ES-I3 (cell line): ENCODE measurements at regions not wholly inside any gene's neighbourhood (a gene's known extent, or its start where the extent isn't known, plus 50 kb on each side); places are given as distances from the start of the nearest gene placed in this dataset.
"Not testable (repeated sequence)": the region's sequence is repeated elsewhere in the genome, so short reads cannot be mapped to it uniquely, and the experiment has no call there.

Experiments used
- H3K36me3 ChIP-seq: 2 replicates; pipeline ENCODE4 v1.6.1; 2013; ENCODE audit warnings: mild to moderate bottlenecking, low read length, control low read depth, moderate library complexity; ENCODE audit not compliant: insufficient read depth
- H3K4me1 ChIP-seq: 2 replicates; pipeline ENCODE4 v1.6.1; 2013; ENCODE audit warnings: mild to moderate bottlenecking, control low read depth, low read length; ENCODE audit not compliant: insufficient read depth
- H3K9ac ChIP-seq: 2 replicates; pipeline ENCODE4 v1.6.1; 2013; ENCODE audit warnings: low read depth, mild to moderate bottlenecking, low read length, moderate library complexity
- H3K9me3 ChIP-seq: 2 replicates; pipeline ENCODE4 v1.6.1; 2013; ENCODE audit warnings: mild to moderate bottlenecking, low read length, moderate library complexity; ENCODE audit not compliant: control insufficient read depth, insufficient read depth

GRCh38 chr9:103287361-103287760 lies 292.2 kb downstream of the CYLC2 start:
- Histone ChIP-seq H3K9me3 (no peaks in the 10 kb centered on the region), H3K36me3 (no peaks in the 10 kb centered on the region), H3K4me1 (no peaks in the 10 kb centered on the region), H3K9ac (no peak overlapping the region)

- H3K9me3 ChIP-seq: no peaks in the 10 kb centered on the region
- no peak overlapping the region for H3K9ac ChIP-seq
- H3K36me3 ChIP-seq: no peaks in the 10 kb centered on the region
- no peaks in the 10 kb centered on the region for H3K4me1 ChIP-seq
Observed at GRCh38 chr9:103296189-103296588, 301.1 kb downstream of the CYLC2 start.

DNA sequence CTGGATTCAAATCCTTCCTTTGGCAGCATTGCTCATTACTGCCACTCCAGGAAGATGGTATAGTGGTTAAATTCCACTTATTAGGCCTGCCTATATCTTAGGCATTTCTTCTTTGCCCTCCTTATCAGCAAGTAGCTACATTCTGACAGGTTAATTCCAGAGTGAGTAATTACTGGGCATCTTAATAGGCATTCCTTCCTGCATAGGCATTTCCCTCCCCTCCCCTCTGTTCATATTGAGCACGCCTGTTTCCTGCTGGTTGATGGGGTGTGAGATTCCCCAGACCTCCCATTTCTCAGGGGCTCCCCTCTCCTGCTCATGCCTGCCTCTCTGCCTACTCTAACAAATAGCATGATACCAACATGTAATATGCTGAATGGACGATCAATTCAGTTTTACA lies 305.9 kb downstream of the CYLC2 start:
- no peaks in the 10 kb centered on the region for H3K4me1 ChIP-seq
- H3K9me3 ChIP-seq: no peaks in the 10 kb centered on the region
- H3K36me3 ChIP-seq: no peaks in the 10 kb centered on the region
- H3K9ac ChIP-seq: no peak overlapping the region

- no peaks in the 10 kb centered on the region for H3K9me3 ChIP-seq
- no peak overlapping the region for H3K9ac ChIP-seq
- no peaks in the 10 kb centered on the region for H3K36me3 ChIP-seq
- no peaks in the 10 kb centered on the region for H3K4me1 ChIP-seq
Observed at GRCh38 chr9:103304797-103305196, 309.7 kb downstream of the CYLC2 start.

- no peak overlapping the region for H3K9ac ChIP-seq
- H3K36me3 ChIP-seq: no peaks in the 10 kb centered on the region
- no peaks in the 10 kb centered on the region for H3K9me3 ChIP-seq
Observed at GRCh38 chr9:103319979-103320378, 324.8 kb downstream of the CYLC2 start.

GRCh38 chr9:103323699-103324098 lies 328.6 kb downstream of the CYLC2 start:
- Histone ChIP-seq H3K4me1 (no peaks in the 10 kb centered on the region), H3K9me3 (no peaks in the 10 kb centered on the region), H3K9ac (no peak overlapping the region), H3K36me3 (no peaks in the 10 kb centered on the region)

More at GRCh38 chr9:103319979-103320378, 324.8 kb downstream of the CYLC2 start:
- no peaks in the 10 kb centered on the region for H3K4me1 ChIP-seq

DNA sequence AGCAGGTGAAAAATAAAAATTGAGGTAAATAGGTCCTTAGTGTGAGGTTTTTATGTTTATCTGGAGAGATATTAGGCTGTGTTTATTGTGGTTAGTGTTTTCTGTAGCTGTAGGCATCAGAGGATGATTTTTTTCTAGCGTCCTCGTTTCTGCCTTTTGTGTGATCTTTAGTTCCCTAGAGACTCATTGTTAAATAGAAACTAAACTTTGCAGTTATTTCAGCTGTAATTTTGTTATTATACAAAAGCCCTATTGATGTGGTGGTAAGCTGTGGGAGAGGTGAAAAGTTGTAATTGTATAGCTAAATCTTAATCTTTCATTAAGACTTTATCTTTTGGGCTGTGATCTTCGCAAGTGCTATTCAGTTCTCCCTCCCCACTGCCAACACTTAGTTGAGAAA lies 340.3 kb downstream of the CYLC2 start:
- Histone ChIP-seq H3K36me3 (no peaks in the 10 kb centered on the region), H3K9me3 (no peaks in the 10 kb centered on the region)

GRCh38 chr9:103355000-103355399 lies 359.9 kb downstream of the CYLC2 start:
- no peaks in the 10 kb centered on the region for H3K4me1 ChIP-seq
- H3K9ac ChIP-seq: no peak overlapping the region
- no peaks in the 10 kb centered on the region for H3K9me3 ChIP-seq
- H3K36me3 ChIP-seq: no peaks in the 10 kb centered on the region

More for the DNA sequence above, 340.3 kb downstream of the CYLC2 start:
- H3K4me1 ChIP-seq: no peaks in the 10 kb centered on the region
- H3K9ac ChIP-seq: no peak overlapping the region

- not testable (repeated sequence) for H3K4me1 ChIP-seq, H3K9ac ChIP-seq, H3K36me3 ChIP-seq, H3K9me3 ChIP-seq
Observed at GRCh38 chr9:103357980-103358379, 362.8 kb downstream of the CYLC2 start.

DNA sequence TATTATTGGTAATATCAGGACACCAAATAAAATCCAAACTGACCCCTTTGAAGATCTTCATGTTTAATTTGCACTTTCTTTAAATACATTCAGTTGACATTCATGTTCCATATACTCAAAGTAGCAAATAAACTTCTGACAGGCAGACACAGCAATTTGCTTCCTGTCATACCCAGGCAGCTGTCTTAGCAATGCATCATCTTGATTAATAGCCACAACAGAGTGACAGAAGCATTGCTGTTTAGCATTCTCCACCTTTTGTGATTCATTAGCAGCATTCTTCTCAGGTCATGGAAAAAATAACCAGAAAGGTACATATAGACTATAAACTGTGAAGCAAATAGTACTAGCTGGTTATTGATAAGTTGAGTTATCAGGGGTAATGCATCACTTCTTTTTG lies 366.8 kb downstream of the CYLC2 start:
- H3K36me3 ChIP-seq: no peaks in the 10 kb centered on the region
- H3K9ac ChIP-seq: no peak overlapping the region
- no peaks in the 10 kb centered on the region for H3K4me1 ChIP-seq
- no peaks in the 10 kb centered on the region for H3K9me3 ChIP-seq

GRCh38 chr9:103362986-103363385 lies 367.9 kb downstream of the CYLC2 start:
- Histone ChIP-seq H3K4me1 (no peaks in the 10 kb centered on the region), H3K9me3 (no peaks in the 10 kb centered on the region)

DNA sequence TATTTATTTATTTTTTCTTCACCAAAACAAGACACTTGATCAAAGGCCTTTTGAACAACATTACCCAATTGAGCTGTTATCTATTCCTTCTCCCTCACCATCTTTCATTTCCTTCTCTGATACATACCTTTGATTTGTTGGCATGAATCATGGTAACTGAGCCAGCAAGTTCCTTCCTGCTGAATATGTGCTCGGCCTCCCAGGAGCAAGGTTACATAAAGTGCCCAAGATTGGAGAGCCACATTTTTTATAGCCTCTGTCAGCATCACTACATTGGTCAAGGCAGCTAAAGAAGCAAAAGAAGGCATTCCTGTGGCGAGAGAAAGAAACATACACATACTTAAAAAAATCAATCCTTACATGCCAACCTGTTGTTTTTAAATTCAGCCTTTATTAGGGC lies 369.6 kb downstream of the CYLC2 start:
- Histone ChIP-seq H3K4me1 (no peaks in the 10 kb centered on the region), H3K9me3 (no peaks in the 10 kb centered on the region), H3K9ac (no peak overlapping the region), H3K36me3 (no peaks in the 10 kb centered on the region)

More at GRCh38 chr9:103362986-103363385, 367.9 kb downstream of the CYLC2 start:
- Histone ChIP-seq H3K36me3 (no peaks in the 10 kb centered on the region), H3K9ac (no peak overlapping the region)

GRCh38 chr9:103371152-103371551 lies 376.0 kb downstream of the CYLC2 start:
- no peak overlapping the region for H3K9ac ChIP-seq
- no peaks in the 10 kb centered on the region for H3K4me1 ChIP-seq
- H3K9me3 ChIP-seq: no peaks in the 10 kb centered on the region
- H3K36me3 ChIP-seq: no peaks in the 10 kb centered on the region

GRCh38 chr9:103372828-103373227 lies 377.7 kb downstream of the CYLC2 start:
- H3K9me3 ChIP-seq: no peaks in the 10 kb centered on the region
- no peaks in the 10 kb centered on the region for H3K4me1 ChIP-seq
- H3K9ac ChIP-seq: no peak overlapping the region
- H3K36me3 ChIP-seq: no peaks in the 10 kb centered on the region

- H3K9me3 ChIP-seq: no peaks in the 10 kb centered on the region
- no peak overlapping the region for H3K9ac ChIP-seq
- H3K4me1 ChIP-seq: no peaks in the 10 kb centered on the region
- H3K36me3 ChIP-seq: no peaks in the 10 kb centered on the region
Observed at GRCh38 chr9:103377667-103378066, 382.5 kb downstream of the CYLC2 start.
